Amniotic epithelial cell (primary cell): ENCODE measurements at regions not wholly inside any gene's neighbourhood (a gene's known extent, or its start where the extent isn't known, plus 50 kb on each side); places are given as distances from the start of the nearest gene placed in this dataset.

Source experiments
- DNase-seq: peaks from one replicate; pipeline ENCODE4 v3.0.0-alpha.2; 2010; ENCODE audit warnings: low read depth

GRCh38 chr10:128713874-128714570 lies 587.8 kb upstream of the MKI67 start:
- DNase-seq = no peak

- no peak for DNase-seq
Measured at GRCh38 chr10:128714644-128715415, 588.6 kb upstream of the MKI67 start.

- DNase-seq = no peak
Measured at GRCh38 chr10:128716181-128716580, 590.0 kb upstream of the MKI67 start.

GRCh38 chr10:128721963-128722445 lies 595.8 kb upstream of the MKI67 start:
- no peak for DNase-seq

GRCh38 chr10:128722947-128723346 lies 596.7 kb upstream of the MKI67 start:
- no peak for DNase-seq

GRCh38 chr10:128723631-128724205 lies 597.5 kb upstream of the MKI67 start:
- no peak for DNase-seq

GRCh38 chr10:128725531-128725930 lies 599.3 kb upstream of the MKI67 start:
- DNase-seq = no peak

- no peak for DNase-seq
Measured at GRCh38 chr10:128727114-128727513, 600.9 kb upstream of the MKI67 start.

GRCh38 chr10:128729910-128730420 lies 603.7 kb upstream of the MKI67 start:
- no peak for DNase-seq

GRCh38 chr10:128730922-128731321 lies 604.7 kb upstream of the MKI67 start:
- no peak for DNase-seq

- DNase-seq = no peak
Measured at GRCh38 chr10:128734161-128734560, 607.9 kb upstream of the MKI67 start.

- no peak for DNase-seq
Measured at GRCh38 chr10:128734734-128735133, 608.5 kb upstream of the MKI67 start.

- no peak for DNase-seq
Measured at GRCh38 chr10:128735996-128736395, 609.8 kb upstream of the MKI67 start.

GRCh38 chr10:128738386-128738915 lies 612.2 kb upstream of the MKI67 start:
- DNase-seq = no peak

- DNase-seq = no peak
Measured at GRCh38 chr10:128739930-128740329, 613.7 kb upstream of the MKI67 start.

- DNase-seq = no peak
Measured at GRCh38 chr10:128741180-128741579, 615.0 kb upstream of the MKI67 start.

GRCh38 chr10:128741680-128742079 lies 615.5 kb upstream of the MKI67 start:
- DNase-seq = no peak

- DNase-seq = no peak
Measured at GRCh38 chr10:128744092-128744491, 617.9 kb upstream of the MKI67 start.

GRCh38 chr10:128744811-128745305 lies 618.6 kb upstream of the MKI67 start:
- DNase-seq = no peak

- DNase-seq = no peak
Measured at GRCh38 chr10:128747582-128748346, 621.5 kb upstream of the MKI67 start.

GRCh38 chr10:128751284-128751683 lies 625.1 kb upstream of the MKI67 start:
- no peak for DNase-seq

GRCh38 chr10:128751851-128752250 lies 625.6 kb upstream of the MKI67 start:
- DNase-seq = no peak
